ENCODE measurements at regions not wholly inside any gene's neighbourhood (a gene's known extent, or its start where the extent isn't known, plus 50 kb on each side); places are given as distances from the start of the nearest gene placed in this dataset.

GRCh38 chr15:46296797-46297196, 662.0 kb downstream of the SQOR start:
- H3K27ac Mint-ChIP-seq: no peak overlapping the region
- no peak for DNase-seq

GRCh38 chr15:46297766-46298165, 662.9 kb downstream of the SQOR start:
- Mint-ChIP-seq H3K9me3 (no peaks in the 10 kb centered on the region), H3K4me3 (no peak overlapping the region), H3K27ac (no peak overlapping the region), H3K27me3 (no peaks in the 10 kb centered on the region), H3K4me1 (no peaks in the 10 kb centered on the region)
- ATAC-seq (no peak), DNase-seq (no peak)

More at GRCh38 chr15:46296797-46297196, 662.0 kb downstream of the SQOR start:
- no peaks in the 10 kb centered on the region for H3K27me3 Mint-ChIP-seq
- H3K4me1 Mint-ChIP-seq: no peaks in the 10 kb centered on the region
- no peaks in the 10 kb centered on the region for H3K9me3 Mint-ChIP-seq
- no peak for ATAC-seq
- no peak overlapping the region for H3K4me3 Mint-ChIP-seq

- Mint-ChIP-seq H3K4me1 (no peaks in the 10 kb centered on the region), H3K27me3 (no peaks in the 10 kb centered on the region), H3K4me3 (no peak overlapping the region), H3K27ac (no peak overlapping the region), H3K9me3 (no peaks in the 10 kb centered on the region)
- ATAC-seq (no peak), DNase-seq (no peak)
Observed at GRCh38 chr15:46300716-46301115, 665.9 kb downstream of the SQOR start.

- Mint-ChIP-seq H3K4me3 (no peak overlapping the region), H3K27me3 (no peaks in the 10 kb centered on the region), H3K9me3 (no peaks in the 10 kb centered on the region), H3K4me1 (no peaks in the 10 kb centered on the region), H3K27ac (no peak overlapping the region)
- ATAC-seq (no peak), DNase-seq (no peak)
Observed at GRCh38 chr15:46301291-46301690, 666.5 kb downstream of the SQOR start.

- Mint-ChIP-seq H3K27ac (no peak overlapping the region), H3K4me3 (no peak overlapping the region), H3K9me3 (no peaks in the 10 kb centered on the region), H3K27me3 (no peaks in the 10 kb centered on the region), H3K4me1 (no peaks in the 10 kb centered on the region)
- no peak for DNase-seq
- no peak for ATAC-seq
Observed at GRCh38 chr15:46301826-46302225, 667.0 kb downstream of the SQOR start.

GRCh38 chr15:46304321-46304720, 669.5 kb downstream of the SQOR start:
- H3K27me3 Mint-ChIP-seq: peaks cover 6% of the 10 kb centered on the region
- DNase-seq (no peak), ATAC-seq (no peak)
- no peak overlapping the region for H3K27ac Mint-ChIP-seq
- H3K9me3 Mint-ChIP-seq: no peaks in the 10 kb centered on the region
- no peaks in the 10 kb centered on the region for H3K4me1 Mint-ChIP-seq
- H3K4me3 Mint-ChIP-seq: no peak overlapping the region

- no peaks in the 10 kb centered on the region for H3K4me1 Mint-ChIP-seq
- peaks cover 15% of the 10 kb centered on the region for H3K27me3 Mint-ChIP-seq
Observed at GRCh38 chr15:46307746-46308145, 672.9 kb downstream of the SQOR start.

GRCh38 chr15:46309914-46310313, 675.1 kb downstream of the SQOR start:
- no peaks in the 10 kb centered on the region for H3K9me3 Mint-ChIP-seq
- ATAC-seq (no peak), DNase-seq (no peak)
- peaks cover 15% of the 10 kb centered on the region for H3K27me3 Mint-ChIP-seq
- peak overlapping the region in 1 of 2 donors; percentile 79 for H3K27ac Mint-ChIP-seq
- no peak overlapping the region for H3K4me3 Mint-ChIP-seq
- H3K4me1 Mint-ChIP-seq: no peaks in the 10 kb centered on the region

More at GRCh38 chr15:46307746-46308145, 672.9 kb downstream of the SQOR start:
- no peak for DNase-seq
- no peak for ATAC-seq
- Mint-ChIP-seq H3K9me3 (no peaks in the 10 kb centered on the region), H3K4me3 (no peak overlapping the region), H3K27ac (no peak overlapping the region)

- Mint-ChIP-seq H3K9me3 (no peaks in the 10 kb centered on the region), H3K4me1 (no peaks in the 10 kb centered on the region), H3K27me3 (peaks cover 15% of the 10 kb centered on the region), H3K4me3 (no peak overlapping the region), H3K27ac (no peak overlapping the region)
- ATAC-seq: peak; percentile 78
- peak; percentile 53 to 54 for DNase-seq
Observed at GRCh38 chr15:46312133-46312740, 677.4 kb downstream of the SQOR start.

GRCh38 chr15:46315434-46315833, 680.6 kb downstream of the SQOR start:
- H3K4me1 Mint-ChIP-seq: no peaks in the 10 kb centered on the region
- no peak for ATAC-seq
- H3K9me3 Mint-ChIP-seq: no peaks in the 10 kb centered on the region
- H3K27me3 Mint-ChIP-seq: peaks cover 5% of the 10 kb centered on the region
- H3K4me3 Mint-ChIP-seq: no peak overlapping the region
- H3K27ac Mint-ChIP-seq: no peak overlapping the region
- DNase-seq: no peak

GRCh38 chr15:46316024-46316423, 681.2 kb downstream of the SQOR start:
- Mint-ChIP-seq H3K4me1 (no peaks in the 10 kb centered on the region), H3K4me3 (no peak overlapping the region), H3K27ac (no peak overlapping the region), H3K9me3 (no peaks in the 10 kb centered on the region), H3K27me3 (peaks cover 8% of the 10 kb centered on the region)
- no peak for DNase-seq
- ATAC-seq: no peak

GRCh38 chr15:46317029-46317428, 682.2 kb downstream of the SQOR start:
- H3K4me1 Mint-ChIP-seq: no peaks in the 10 kb centered on the region
- ATAC-seq (no peak), DNase-seq (no peak)
- no peak overlapping the region for H3K4me3 Mint-ChIP-seq
- H3K27me3 Mint-ChIP-seq: peaks cover 8% of the 10 kb centered on the region
- H3K9me3 Mint-ChIP-seq: no peaks in the 10 kb centered on the region
- no peak overlapping the region for H3K27ac Mint-ChIP-seq

GRCh38 chr15:46322753-46323152, 687.9 kb downstream of the SQOR start:
- no peak for DNase-seq
- no peaks in the 10 kb centered on the region for H3K9me3 Mint-ChIP-seq
- ATAC-seq: no peak

GRCh38 chr15:46326173-46326572, 691.3 kb downstream of the SQOR start:
- Mint-ChIP-seq H3K4me3 (no peak overlapping the region), H3K9me3 (no peaks in the 10 kb centered on the region), H3K27ac (no peak overlapping the region), H3K27me3 (no peaks in the 10 kb centered on the region), H3K4me1 (no peaks in the 10 kb centered on the region)
- ATAC-seq (no peak), DNase-seq (no peak)

More at GRCh38 chr15:46322753-46323152, 687.9 kb downstream of the SQOR start:
- no peak overlapping the region for H3K4me3 Mint-ChIP-seq
- no peak overlapping the region for H3K27ac Mint-ChIP-seq
- H3K27me3 Mint-ChIP-seq: peaks cover 8% of the 10 kb centered on the region
- H3K4me1 Mint-ChIP-seq: no peaks in the 10 kb centered on the region

- no peak overlapping the region for H3K27ac Mint-ChIP-seq
- no peaks in the 10 kb centered on the region for H3K9me3 Mint-ChIP-seq
- no peak for DNase-seq
- no peaks in the 10 kb centered on the region for H3K4me1 Mint-ChIP-seq
- ATAC-seq: no peak
- no peaks in the 10 kb centered on the region for H3K27me3 Mint-ChIP-seq
- no peak overlapping the region for H3K4me3 Mint-ChIP-seq
Observed at GRCh38 chr15:46328821-46329220, 694.0 kb downstream of the SQOR start.

GRCh38 chr15:46329876-46330275, 695.0 kb downstream of the SQOR start:
- H3K4me3 Mint-ChIP-seq: no peak overlapping the region
- no peak overlapping the region for H3K27ac Mint-ChIP-seq
- H3K9me3 Mint-ChIP-seq: no peaks in the 10 kb centered on the region
- H3K27me3 Mint-ChIP-seq: no peaks in the 10 kb centered on the region
- no peak for ATAC-seq
- DNase-seq: no peak
- H3K4me1 Mint-ChIP-seq: no peaks in the 10 kb centered on the region

- Mint-ChIP-seq H3K4me3 (no peak overlapping the region), H3K27me3 (no peaks in the 10 kb centered on the region), H3K9me3 (no peaks in the 10 kb centered on the region), H3K4me1 (no peaks in the 10 kb centered on the region), H3K27ac (no peak overlapping the region)
- no peak for DNase-seq
- no peak for ATAC-seq
Observed at GRCh38 chr15:46331546-46331945, 696.7 kb downstream of the SQOR start.

All from stimulated activated naive CD8-positive, alpha-beta T cell treated with anti-CD3 and anti-CD28 coated beads, Interleukin-15, amount 100 ng/mL, for 72 hours (primary cell).